GM12874 (cell line): ENCODE measurements at regions not wholly inside any gene's neighbourhood (a gene's known extent, or its start where the extent isn't known, plus 50 kb on each side); places are given as distances from the start of the nearest gene placed in this dataset.

Experiments used
- CTCF ChIP-seq: IDR thresholded peaks from 2 replicates; pipeline ENCODE4 v1.5.1; 2011; ENCODE audit warnings: low read depth, mild to moderate bottlenecking, control low read depth, low read length, moderate library complexity; ENCODE audit not compliant: insufficient read depth

- TF ChIP-seq CTCF, result no peak
Observed at GRCh38 chr6:93849857-93850256, 430.5 kb upstream of the EPHA7 start.

GRCh38 chr6:93848031-93848742 lies 428.8 kb upstream of the EPHA7 start:
- TF ChIP-seq CTCF, result no peak

- TF ChIP-seq CTCF, result no peak
Observed at GRCh38 chr6:93842178-93842577, 422.8 kb upstream of the EPHA7 start.

- TF ChIP-seq CTCF, result no peak
Observed at GRCh38 chr6:93829009-93829408, 409.6 kb upstream of the EPHA7 start.

GRCh38 chr6:93828553-93828952 lies 409.2 kb upstream of the EPHA7 start:
- TF ChIP-seq CTCF, result no peak

GRCh38 chr6:93827728-93828127 lies 408.4 kb upstream of the EPHA7 start:
- TF ChIP-seq CTCF, result no peak

GRCh38 chr6:93825950-93826349 lies 406.6 kb upstream of the EPHA7 start:
- no peak for TF ChIP-seq CTCF
